Pancreas (tissue), 10 donors: ENCODE measurements at regions not wholly inside any gene's neighbourhood (a gene's known extent, or its start where the extent isn't known, plus 50 kb on each side); places are given as distances from the start of the nearest gene placed in this dataset.

ENCODE experiments used
- ATAC-seq, 4 donors: fragments of 200-7000 bp; cut with Tn5 transposase; one replicate each; pipeline versions ENCODE4 v1.8.0 to v1.9.1; 2020; ENCODE audit warnings: mild to moderate bottlenecking in 4 of 4, moderate library complexity in 4 of 4
- DNase-seq, 6 donors: peaks; one replicate each; pipeline ENCODE4 v3.0.0-alpha.2; 2020
- FAIRE-seq: peaks from 2 replicates; lab custom pipeline; 2012; peaks lifted over from hg19 to GRCh38; lab: Jason Lieb, UNC
- H3K27ac ChIP-seq, 4 donors: fragments of 200-600 bp; sonication (generic); 1 replicate in 3 of 4; 2 replicates in 1 of 4; pipeline versions ENCODE4 v1.5.0 to v1.8.0; 2020
- H3K27me3 ChIP-seq, 4 donors: fragments of 200-600 bp; one replicate each; pipeline ENCODE4 v1.8.0; 2021
- H3K36me3 ChIP-seq, 3 donors: fragments of 200-600 bp; sonication (generic) in 1 of 3; one replicate each; pipeline versions ENCODE4 v1.5.0 to v1.8.0; 2020 to 2021
- H3K4me1 ChIP-seq, 3 donors: fragments of 200-600 bp; one replicate each; pipeline ENCODE4 v1.8.0; 2021
- H3K4me3 ChIP-seq, 4 donors: fragments of 200-600 bp; sonication (generic) in 2 of 4; one replicate each; pipeline versions ENCODE4 v1.5.0 to v1.8.0; 2020 to 2021
- H3K9me3 ChIP-seq, 4 donors: fragments of 200-600 bp; one replicate each; pipeline ENCODE4 v1.8.0; 2021
- WGBS, 2 donors: extraction: QIAGEN DNeasy Blood & Tissue Kit; methylation state at CpG; one replicate each; pipeline ENCODE4 v1.1.7; 2013; 5-methylcytosine and 5-hydroxymethylcytosine counted together
- intact Hi-C, 3 donors: fragments of 100-400 bp; cut with DNase I; formaldehyde crosslinking; loops; one replicate each; pipeline versions ENCODE4 v1.11.1 to v1.14.2; 2022
- TF ChIP-seq, protein P1 (sequence below), 4 donors: fragments of 200-600 bp; sonication (generic) in 3 of 4; IDR thresholded peaks; one replicate each; pipeline versions ENCODE4 v1.5.0 to v1.8.0; 2021; ENCODE audit warnings: antibody characterized with exemption in 4 of 4
- donor health status: healthy with polysubstance abuse.
- donor health status: DM: no; HTN: no; CAD: no; lungs with moderate emphysema.
- donor health status: DM: no; HTN: no; CAD: no.
- donor health status: control.
- donor health status: control.
- donor health status: Bipolar disorder and iron deficiency.
- donor health status: DM: yes; HTN: yes; CAD: no.
- donor health status: DM: no; HTN: no; CAD: no.
- donor health status: DM: no; HTN: no; CAD: no.
- donor health status: DM: yes; HTN: yes; CAD: no.

GRCh38 chr2:208945719-208946256 is 478.1 kb upstream of the MAP2 start:
- Histone ChIP-seq H3K9me3 (no peaks in the 10 kb centered on the region), H3K4me3 (no peak overlapping the region), H3K27me3 (no peaks in the 10 kb centered on the region), H3K4me1 (no peaks in the 10 kb centered on the region), H3K36me3 (no peaks in the 10 kb centered on the region), H3K27ac (no peak overlapping the region)
- ATAC-seq: no peak
- WGBS, 2 donors: 67 to 72% methylated on average over 8 of the region's 8 CpGs
- no peak for FAIRE-seq
- intact Hi-C loops: no loop called here
- TF ChIP-seq, protein P1, sequence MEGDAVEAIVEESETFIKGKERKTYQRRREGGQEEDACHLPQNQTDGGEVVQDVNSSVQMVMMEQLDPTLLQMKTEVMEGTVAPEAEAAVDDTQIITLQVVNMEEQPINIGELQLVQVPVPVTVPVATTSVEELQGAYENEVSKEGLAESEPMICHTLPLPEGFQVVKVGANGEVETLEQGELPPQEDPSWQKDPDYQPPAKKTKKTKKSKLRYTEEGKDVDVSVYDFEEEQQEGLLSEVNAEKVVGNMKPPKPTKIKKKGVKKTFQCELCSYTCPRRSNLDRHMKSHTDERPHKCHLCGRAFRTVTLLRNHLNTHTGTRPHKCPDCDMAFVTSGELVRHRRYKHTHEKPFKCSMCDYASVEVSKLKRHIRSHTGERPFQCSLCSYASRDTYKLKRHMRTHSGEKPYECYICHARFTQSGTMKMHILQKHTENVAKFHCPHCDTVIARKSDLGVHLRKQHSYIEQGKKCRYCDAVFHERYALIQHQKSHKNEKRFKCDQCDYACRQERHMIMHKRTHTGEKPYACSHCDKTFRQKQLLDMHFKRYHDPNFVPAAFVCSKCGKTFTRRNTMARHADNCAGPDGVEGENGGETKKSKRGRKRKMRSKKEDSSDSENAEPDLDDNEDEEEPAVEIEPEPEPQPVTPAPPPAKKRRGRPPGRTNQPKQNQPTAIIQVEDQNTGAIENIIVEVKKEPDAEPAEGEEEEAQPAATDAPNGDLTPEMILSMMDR (IDR thresholded peaks at IDR 0.05): no peak
- no peak for DNase-seq

GRCh38 chr2:208948073-208948472 is 475.8 kb upstream of the MAP2 start:
- no peak for FAIRE-seq
- no peaks in the 10 kb centered on the region for H3K9me3 ChIP-seq
- no peak for ATAC-seq
- H3K27me3 ChIP-seq: no peaks in the 10 kb centered on the region
- no peak overlapping the region for H3K4me3 ChIP-seq
- 68 to 72% methylated on average over 1 of the region's 1 CpG for WGBS, 2 donors
- TF ChIP-seq, protein P1 (IDR thresholded peaks at IDR 0.05): no peak
- H3K4me1 ChIP-seq: no peaks in the 10 kb centered on the region
- H3K27ac ChIP-seq: no peak overlapping the region
- DNase-seq: no peak
- H3K36me3 ChIP-seq: no peaks in the 10 kb centered on the region
- intact Hi-C loops: no loop called here

DNA sequence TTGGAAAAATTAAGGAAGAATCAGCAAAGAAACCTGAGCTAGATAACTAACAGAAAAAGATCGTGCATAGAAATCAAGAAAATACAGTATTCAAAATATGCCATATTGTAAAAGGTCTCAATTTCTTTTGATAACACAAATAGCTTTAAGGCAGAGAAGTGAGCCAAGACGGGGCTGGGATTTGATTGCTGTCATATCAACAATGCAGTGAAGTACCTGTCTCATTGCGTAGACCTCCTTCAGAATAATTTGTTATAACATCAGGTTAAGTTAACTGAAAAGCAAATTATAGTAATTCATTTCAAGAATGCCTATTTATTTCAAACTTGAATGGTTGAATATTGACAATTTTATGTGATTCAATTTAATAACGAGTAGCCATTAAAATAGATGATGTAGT is 453.8 kb upstream of the MAP2 start:
- DNase-seq (no peak), ATAC-seq (no peak), FAIRE-seq (no peak)
- TF ChIP-seq, protein P1 (IDR thresholded peaks at IDR 0.05): no peak
- intact Hi-C loops: no loop called here
- H3K4me3 ChIP-seq: no peak overlapping the region
- no peak overlapping the region for H3K27ac ChIP-seq
- H3K27me3 ChIP-seq: no peaks in the 10 kb centered on the region
- no peaks in the 10 kb centered on the region for H3K4me1 ChIP-seq
- H3K36me3 ChIP-seq: no peaks in the 10 kb centered on the region
- WGBS, 2 donors: 70 to 83% methylated on average over 4 of the region's 4 CpGs
- no peaks in the 10 kb centered on the region for H3K9me3 ChIP-seq

DNA sequence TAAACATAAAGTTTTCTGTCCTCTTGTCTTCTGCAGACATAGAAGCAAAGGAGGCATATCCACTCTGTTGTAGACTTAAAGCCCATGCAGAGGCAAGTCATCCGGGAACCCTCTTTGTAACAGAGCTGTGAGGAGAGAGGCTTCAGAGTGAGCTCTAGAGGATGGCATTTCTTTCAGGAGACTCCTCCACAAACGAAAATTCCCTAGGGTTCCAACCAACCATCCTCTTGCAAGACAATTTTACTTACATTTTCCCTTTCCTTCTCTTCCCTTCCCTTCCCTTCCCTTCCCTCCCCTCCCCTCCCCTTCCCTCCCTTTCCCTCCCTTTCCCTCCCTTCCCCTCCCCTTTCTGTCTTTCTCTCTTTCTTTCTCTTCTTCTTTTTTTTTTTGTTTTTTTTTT is 446.3 kb upstream of the MAP2 start:
- 57 to 67% methylated on average over 2 of the region's 2 CpGs for WGBS, 2 donors
- Histone ChIP-seq H3K9me3 (no peaks in the 10 kb centered on the region), H3K27ac (no peak overlapping the region), H3K27me3 (no peaks in the 10 kb centered on the region), H3K4me1 (peaks cover 0 to 11% (median 5%) of the 10 kb centered on the region in 3 donors), H3K4me3 (no peak overlapping the region), H3K36me3 (no peaks in the 10 kb centered on the region)
- FAIRE-seq (no peak), ATAC-seq (no peak), DNase-seq (no peak)
- intact Hi-C loops: no loop called here
- TF ChIP-seq, protein P1 (IDR thresholded peaks at IDR 0.05): no peak

GRCh38 chr2:208978946-208979345 is 444.9 kb upstream of the MAP2 start:
- TF ChIP-seq, protein P1 (IDR thresholded peaks at IDR 0.05): no peak
- FAIRE-seq: no peak
- Histone ChIP-seq H3K9me3 (no peaks in the 10 kb centered on the region), H3K27me3 (no peaks in the 10 kb centered on the region), H3K4me1 (peaks cover 0 to 17% (median 5%) of the 10 kb centered on the region in 3 donors), H3K4me3 (no peak overlapping the region), H3K36me3 (no peaks in the 10 kb centered on the region), H3K27ac (no peak overlapping the region)
- DNase-seq: no peak
- ATAC-seq: no peak
- intact Hi-C loops: no loop called here
